ENCODE measurements at regions not wholly inside any gene's neighbourhood (a gene's known extent, or its start where the extent isn't known, plus 50 kb on each side); places are given as distances from the start of the nearest gene placed in this dataset.

DNA sequence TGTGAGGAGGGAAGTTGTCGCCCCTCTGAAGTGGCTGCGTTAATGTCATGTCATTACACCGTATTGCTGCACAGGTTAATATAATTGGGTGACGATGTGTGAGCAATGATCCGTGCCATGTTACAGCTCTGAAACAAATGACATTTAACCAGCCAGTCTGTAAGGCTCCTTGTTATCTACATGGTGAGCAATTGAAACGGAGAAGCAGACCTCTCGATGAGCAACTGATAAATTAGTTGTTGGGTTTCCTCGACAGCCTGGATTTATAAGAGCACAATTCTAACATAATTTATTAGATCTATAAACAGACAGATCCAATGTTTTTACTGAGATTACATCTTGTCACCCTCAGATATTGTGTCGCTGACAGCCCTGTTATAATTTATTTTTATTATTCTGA, 49.9 kb upstream of the MAFB start:
- no peak for DNase-seq

- DNase-seq: no peak
Observed at GRCh38 chr20:40739841-40740240, 50.8 kb upstream of the MAFB start.

- DNase-seq: peak; percentile 39
Observed at GRCh38 chr20:40741507-40742106, 52.6 kb upstream of the MAFB start.

DNA sequence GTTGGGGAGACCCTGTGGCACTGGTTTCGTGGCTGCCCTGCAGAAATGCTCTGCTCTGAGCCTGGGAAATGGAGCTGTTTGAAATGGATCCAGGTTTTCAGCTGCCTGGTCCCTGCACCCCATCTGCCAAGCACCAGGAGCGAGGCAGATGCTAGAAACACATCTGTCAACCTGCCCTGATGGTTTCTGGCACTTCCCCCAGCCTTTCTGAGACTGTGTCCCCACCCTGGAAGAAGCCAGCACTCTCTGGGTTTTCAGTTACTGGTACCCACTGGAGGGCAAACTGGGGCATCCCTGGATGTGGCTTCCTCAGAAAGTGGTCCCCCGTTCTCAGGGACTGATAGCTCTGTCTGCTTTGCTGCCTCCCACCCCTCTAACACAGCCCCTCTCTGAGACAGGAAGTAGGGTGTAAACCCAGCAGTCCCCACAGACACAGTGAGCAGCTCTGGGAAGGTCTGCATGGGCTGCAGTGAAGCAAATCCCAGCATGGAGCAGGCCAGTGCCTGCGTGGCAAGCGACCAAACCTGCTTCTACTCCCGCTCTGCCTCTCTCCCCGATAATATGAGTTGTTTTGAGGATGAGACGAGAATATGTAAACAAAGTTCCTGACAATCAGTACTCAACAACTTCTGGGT, 54.2 kb upstream of the MAFB start:
- no peak for DNase-seq

- DNase-seq: no peak
Observed at GRCh38 chr20:40744072-40744817, 55.2 kb upstream of the MAFB start.

DNA sequence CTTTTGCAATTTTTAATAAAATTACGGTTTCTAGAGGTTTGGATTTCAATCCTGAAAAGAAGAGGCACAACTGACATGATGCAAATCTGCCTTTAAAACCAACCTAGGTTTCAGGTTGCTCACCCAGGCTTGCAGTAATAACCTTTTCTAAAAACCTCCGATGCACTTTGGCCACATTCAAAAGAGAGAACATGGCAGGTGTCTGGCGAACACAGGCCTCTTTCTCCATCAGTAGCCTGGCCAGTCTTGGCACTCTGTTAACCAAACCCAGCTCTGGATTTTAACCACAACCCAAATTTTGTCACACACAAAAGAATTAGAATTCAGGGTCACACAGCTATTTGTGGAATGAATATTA, 55.8 kb upstream of the MAFB start:
- no peak for DNase-seq

GRCh38 chr20:40746251-40746650, 57.2 kb upstream of the MAFB start:
- no peak for DNase-seq

DNA sequence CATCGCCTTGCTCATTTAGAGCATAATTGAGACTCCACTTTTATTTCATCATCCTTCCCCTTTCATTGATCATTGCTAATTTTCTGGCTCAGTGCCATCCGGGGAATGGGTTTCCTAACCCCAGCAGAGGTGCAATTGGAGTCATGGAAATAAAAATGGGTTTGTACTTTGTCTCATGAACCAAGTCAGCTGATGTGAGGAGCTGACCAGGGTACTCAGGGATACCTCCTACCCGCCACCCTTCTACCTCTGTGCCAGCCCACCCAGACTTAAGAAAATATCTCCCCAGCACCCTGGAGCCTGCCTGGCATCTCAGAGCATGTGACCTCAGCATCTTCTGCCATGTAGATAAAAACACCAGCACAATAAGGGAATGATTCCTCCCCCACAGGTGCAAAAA, 59.1 kb upstream of the MAFB start:
- DNase-seq: no peak

GRCh38 chr20:40749985-40750506, 61.0 kb upstream of the MAFB start:
- DNase-seq: no peak

GRCh38 chr20:40750541-40751035, 61.6 kb upstream of the MAFB start:
- no peak for DNase-seq

GRCh38 chr20:40753472-40753871, 64.4 kb upstream of the MAFB start:
- no peak for DNase-seq

- DNase-seq: no peak
Observed at GRCh38 chr20:40754339-40754943, 65.4 kb upstream of the MAFB start.

- DNase-seq: peak; percentile 57
Observed at GRCh38 chr20:40757087-40757486, 68.1 kb upstream of the MAFB start.

- DNase-seq: no peak
Observed at GRCh38 chr20:40758790-40759189, 69.8 kb upstream of the MAFB start.

DNA sequence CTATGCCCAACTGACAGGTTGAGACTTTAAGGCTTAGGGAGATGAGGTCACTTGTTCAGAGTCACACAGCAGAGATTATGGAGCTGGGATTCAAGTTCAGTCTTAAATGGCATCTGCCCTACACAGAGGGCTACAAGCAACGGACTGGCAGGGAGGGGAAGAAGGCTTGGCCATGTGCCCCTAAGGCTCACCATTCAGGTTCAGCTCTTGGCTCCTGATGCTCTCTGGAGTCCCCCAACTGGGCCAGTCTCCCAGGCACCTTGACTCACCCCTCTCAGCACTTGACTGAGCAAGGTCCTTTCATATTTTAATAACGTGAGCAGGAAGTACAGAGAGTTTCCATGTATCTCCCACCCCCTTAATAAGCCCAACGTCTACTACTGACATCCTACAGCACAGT, 71.4 kb upstream of the MAFB start:
- DNase-seq: no peak

- DNase-seq: no peak
Observed at GRCh38 chr20:40763646-40764295, 74.7 kb upstream of the MAFB start.

GRCh38 chr20:40765814-40766480, 76.9 kb upstream of the MAFB start:
- no peak for DNase-seq

DNA sequence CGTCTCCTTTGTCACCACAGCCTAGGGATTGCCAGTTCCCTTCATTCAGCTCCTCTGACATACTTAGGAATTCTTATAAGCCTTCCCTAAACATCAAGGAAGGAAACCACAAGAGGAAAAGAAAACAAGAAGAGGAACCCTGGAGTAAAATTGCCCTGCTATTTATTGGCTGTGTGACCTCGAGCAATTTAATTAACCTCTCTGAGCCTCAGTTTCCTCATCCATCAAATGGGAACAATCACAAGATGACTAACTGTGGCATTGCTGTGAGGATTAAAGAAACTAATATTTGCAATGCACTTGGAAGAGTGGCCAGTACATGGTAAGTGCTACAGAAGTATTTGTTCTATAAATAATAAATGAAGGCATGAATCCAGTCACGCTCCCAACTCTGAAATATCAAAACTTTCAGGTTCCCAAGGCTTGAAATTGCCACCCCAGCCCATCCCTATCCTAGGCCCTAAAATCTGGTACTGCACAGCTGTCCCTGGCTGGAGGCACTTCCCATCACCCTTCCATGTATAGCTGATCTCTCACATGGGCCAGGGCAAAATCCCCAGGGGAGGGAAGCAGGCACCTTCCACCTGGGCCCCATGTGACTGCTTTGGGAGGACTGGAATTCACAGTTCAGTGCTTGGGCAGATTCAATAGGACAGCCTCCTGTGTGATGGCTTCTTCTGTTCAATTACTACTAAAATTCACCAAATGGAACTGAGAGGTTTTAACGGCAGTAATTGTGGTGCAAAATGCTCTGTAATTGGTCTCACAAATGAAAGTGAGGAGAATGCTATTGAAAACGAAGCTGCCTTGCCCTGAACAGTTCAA, 78.0 kb upstream of the MAFB start:
- no peak for DNase-seq

DNA sequence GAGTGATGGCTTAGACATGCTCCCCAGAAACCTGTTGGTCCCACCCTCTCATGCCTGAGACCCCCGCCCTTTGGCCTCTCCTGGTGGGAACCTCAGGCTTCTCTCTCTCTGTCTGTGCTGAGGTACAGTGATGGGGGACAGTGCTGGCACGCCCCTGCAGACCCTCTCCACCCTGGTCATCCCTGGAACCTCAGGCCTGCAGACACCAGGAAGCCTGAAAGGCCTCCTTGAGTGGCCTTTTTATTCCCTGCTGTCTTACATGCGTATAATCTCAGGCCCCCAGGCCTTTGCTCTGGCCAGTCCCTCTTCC, 78.5 kb upstream of the MAFB start:
- DNase-seq: no peak

DNA sequence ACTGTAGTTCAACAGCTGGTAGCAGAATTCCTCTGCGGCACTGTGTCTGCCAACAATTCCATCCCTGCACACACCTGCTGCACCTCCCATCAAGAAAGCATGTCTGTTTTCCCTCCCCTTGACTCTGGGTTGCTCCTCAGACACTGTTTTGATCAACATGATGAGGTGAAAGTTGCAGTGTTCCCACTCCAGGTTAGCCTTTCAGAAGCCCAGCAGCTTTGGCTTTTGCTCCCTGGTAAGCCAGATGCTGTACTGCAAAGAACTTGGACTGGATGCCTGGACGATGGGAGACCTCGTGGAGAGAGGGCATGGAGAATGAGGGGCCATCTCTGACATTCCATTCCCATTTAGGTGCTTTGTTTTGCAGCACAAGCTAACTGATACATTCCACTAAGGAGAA, 79.1 kb upstream of the MAFB start:
- no peak for DNase-seq

GRCh38 chr20:40769677-40770285, 80.7 kb upstream of the MAFB start:
- DNase-seq: no peak

All from CD4-positive, alpha-beta T cell treated with Interleukin-4 for 4 hours (primary cell).